Sigmoid colon (tissue), 6 donors: ENCODE measurements at regions not wholly inside any gene's neighbourhood (a gene's known extent, or its start where the extent isn't known, plus 50 kb on each side); places are given as distances from the start of the nearest gene placed in this dataset.
A peak's percentile ranks its signal among the peaks of the same experiment; 100 is the strongest.

Experiments used
- DNase-seq: peaks from one replicate; pipeline ENCODE4 v3.0.0-alpha.2; 2019
- H3K27ac ChIP-seq, 4 donors: fragments of 200-600 bp; sonication (generic); one replicate each; pipeline ENCODE4 v1.5.1; 2016 to 2019; ENCODE audit warnings: mild to moderate bottlenecking in 1 of 4
- H3K27me3 ChIP-seq, 3 donors: fragments of 200-600 bp; sonication (generic); one replicate each; pipeline ENCODE4 v1.5.1; 2019; ENCODE audit warnings: mild to moderate bottlenecking in 1 of 3
- H3K36me3 ChIP-seq, 4 donors: fragments of 200-600 bp; sonication (generic); one replicate each; pipeline ENCODE4 v1.5.1; 2016 to 2019
- H3K4me1 ChIP-seq, 4 donors: fragments of 200-600 bp; sonication (generic); one replicate each; pipeline ENCODE4 v1.5.1; 2017 to 2019
- H3K4me3 ChIP-seq, 4 donors: fragments of 200-600 bp; sonication (generic); one replicate each; pipeline ENCODE4 v1.5.1; 2017 to 2019; ENCODE audit warnings: mild to moderate bottlenecking in 2 of 4, moderate library complexity in 1 of 4
- H3K9me3 ChIP-seq, 4 donors: fragments of 200-600 bp in 3 of 4; sonication (generic) in 3 of 4; one replicate each; pipeline versions ENCODE4 v1.5.1 to v1.6.1; 2013 to 2019
- EP300 ChIP-seq, 4 donors: sonication (generic); formaldehyde crosslinking; IDR thresholded peaks; one replicate each; pipeline ENCODE4 v1.6.1; 2017; ENCODE audit warnings: antibody characterized with exemption in 4 of 4
- POLR2A ChIP-seq, 2 donors: fragments of 450-650 bp; IDR thresholded peaks; one replicate each; pipeline ENCODE4 v1.6.1; 2016; ENCODE audit warnings: antibody characterized with exemption in 2 of 2, mild to moderate bottlenecking in 2 of 2, moderate library complexity in 2 of 2
- POLR2AphosphoS5 ChIP-seq, 4 donors: sonication (generic); formaldehyde crosslinking; IDR thresholded peaks; one replicate each; pipeline ENCODE4 v1.6.1; 2017; ENCODE audit warnings: antibody characterized with exemption in 4 of 4
- WGBS, 2 donors: extraction: QIAGEN DNeasy Blood & Tissue Kit; methylation state at CpG; one replicate each; pipeline ENCODE4 v1.1.7; 2013; 5-methylcytosine and 5-hydroxymethylcytosine counted together
- intact Hi-C: fragments of 100-400 bp; cut with DNase I; formaldehyde crosslinking; loops from one replicate; pipeline ENCODE4 v1.15.1; 2023
- TF ChIP-seq, protein P1 (sequence below), 4 experiments: fragments of 450-650 bp in 3 of 4; fragments of 200-600 bp in 1 of 4; IDR thresholded peaks; one replicate each; pipeline ENCODE4 v1.5.1; 2016 to 2019; ENCODE audit warnings: antibody characterized with exemption in 4 of 4, mild to moderate bottlenecking in 3 of 4, moderate library complexity in 2 of 4
- donor health status: healthy with polysubstance abuse.
- donor health status: healthy.

DNA sequence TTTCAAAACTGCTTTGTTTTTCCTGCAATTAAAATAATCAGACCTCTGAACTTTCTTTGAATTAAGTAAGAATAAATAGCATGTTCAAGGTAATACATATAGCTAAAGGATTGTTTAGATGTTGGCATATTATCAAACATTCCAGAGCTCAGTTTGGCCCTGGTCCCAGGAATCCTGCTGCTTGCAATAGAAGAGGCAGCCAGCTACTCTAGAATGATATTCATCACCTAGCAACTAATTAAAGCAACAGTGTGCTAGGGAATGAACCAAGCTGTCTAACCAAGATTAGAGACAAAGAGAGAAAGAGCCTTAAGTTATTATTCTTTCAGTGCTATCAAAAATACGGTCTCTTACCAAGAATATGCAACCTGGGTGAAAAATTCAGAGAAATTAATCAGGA, 460.9 kb downstream of the GABRG1 start:
- no peaks in the 10 kb centered on the region for H3K36me3 ChIP-seq
- no peaks in the 10 kb centered on the region for H3K9me3 ChIP-seq
- peaks cover 0 to 20% (median 16%) of the 10 kb centered on the region in 4 donors for H3K4me1 ChIP-seq
- 15 to 32% methylated on average over 1 of the region's 1 CpG for WGBS, 2 donors
- DNase-seq = no peak
- TF ChIP-seq POLR2AphosphoS5 (IDR thresholded peaks at IDR 0.05) (no peak), POLR2A (IDR thresholded peaks at IDR 0.05) (no peak), EP300 (IDR thresholded peaks at IDR 0.05) (no peak)
- TF ChIP-seq, protein P1, sequence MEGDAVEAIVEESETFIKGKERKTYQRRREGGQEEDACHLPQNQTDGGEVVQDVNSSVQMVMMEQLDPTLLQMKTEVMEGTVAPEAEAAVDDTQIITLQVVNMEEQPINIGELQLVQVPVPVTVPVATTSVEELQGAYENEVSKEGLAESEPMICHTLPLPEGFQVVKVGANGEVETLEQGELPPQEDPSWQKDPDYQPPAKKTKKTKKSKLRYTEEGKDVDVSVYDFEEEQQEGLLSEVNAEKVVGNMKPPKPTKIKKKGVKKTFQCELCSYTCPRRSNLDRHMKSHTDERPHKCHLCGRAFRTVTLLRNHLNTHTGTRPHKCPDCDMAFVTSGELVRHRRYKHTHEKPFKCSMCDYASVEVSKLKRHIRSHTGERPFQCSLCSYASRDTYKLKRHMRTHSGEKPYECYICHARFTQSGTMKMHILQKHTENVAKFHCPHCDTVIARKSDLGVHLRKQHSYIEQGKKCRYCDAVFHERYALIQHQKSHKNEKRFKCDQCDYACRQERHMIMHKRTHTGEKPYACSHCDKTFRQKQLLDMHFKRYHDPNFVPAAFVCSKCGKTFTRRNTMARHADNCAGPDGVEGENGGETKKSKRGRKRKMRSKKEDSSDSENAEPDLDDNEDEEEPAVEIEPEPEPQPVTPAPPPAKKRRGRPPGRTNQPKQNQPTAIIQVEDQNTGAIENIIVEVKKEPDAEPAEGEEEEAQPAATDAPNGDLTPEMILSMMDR (IDR thresholded peaks at IDR 0.05) = no peak
- intact Hi-C loops = no loop called here
- no peaks in the 10 kb centered on the region for H3K27me3 ChIP-seq
- H3K27ac ChIP-seq = peak overlapping the region in 2 of 4 donors; percentile 5 to 18
- no peak overlapping the region for H3K4me3 ChIP-seq

DNA sequence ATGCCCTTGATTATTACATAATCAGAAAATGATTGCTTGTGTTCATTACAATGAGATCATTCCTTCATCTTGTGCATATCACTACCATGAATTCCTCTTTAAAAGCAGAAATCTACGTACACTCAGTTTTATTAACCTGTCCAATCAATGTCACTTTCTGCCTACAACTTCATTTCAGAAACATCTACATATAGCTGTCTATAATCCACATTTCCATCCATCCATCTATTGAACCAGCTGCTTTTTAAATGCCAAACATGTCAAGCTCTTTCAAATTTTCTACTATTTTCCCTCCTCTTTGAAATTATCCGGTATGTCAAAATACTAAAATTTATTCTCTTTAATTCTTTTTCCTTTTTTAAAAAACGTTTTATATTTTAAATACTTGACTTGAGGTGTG, 462.0 kb downstream of the GABRG1 start:
- H3K36me3 ChIP-seq = no peaks in the 10 kb centered on the region
- TF ChIP-seq, protein P1 (IDR thresholded peaks at IDR 0.05) = no peak
- no peak for TF ChIP-seq POLR2AphosphoS5 (IDR thresholded peaks at IDR 0.05)
- intact Hi-C loops = no loop called here
- DNase-seq = no peak
- no peaks in the 10 kb centered on the region for H3K9me3 ChIP-seq
- H3K4me1 ChIP-seq = peaks cover 0 to 20% (median 16%) of the 10 kb centered on the region in 4 donors
- no peaks in the 10 kb centered on the region for H3K27me3 ChIP-seq
- WGBS, 2 donors = 64 to 77% methylated on average over 3 of the region's 3 CpGs
- H3K4me3 ChIP-seq = no peak overlapping the region
- H3K27ac ChIP-seq = no peak overlapping the region

DNA sequence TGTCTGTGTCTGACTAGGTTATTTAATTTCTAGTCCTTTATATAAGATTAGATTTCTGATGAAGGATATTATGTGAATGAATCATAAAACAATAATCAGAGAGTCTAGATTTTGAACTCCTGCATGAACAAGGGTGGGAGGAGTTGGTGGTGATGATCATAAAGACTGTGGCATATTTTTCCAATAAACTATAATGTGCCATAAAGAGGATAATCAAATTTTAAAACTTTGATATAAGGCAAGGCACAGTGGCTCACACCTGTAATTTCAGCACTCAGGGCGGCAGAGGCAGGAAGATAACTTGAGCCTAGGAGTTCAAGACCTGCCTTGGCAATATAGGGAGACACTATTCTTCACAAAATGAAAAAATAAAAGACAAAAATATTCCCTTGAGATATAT, 473.3 kb downstream of the GABRG1 start:
- 16 to 78% methylated on average over 1 of the region's 1 CpG for WGBS, 2 donors
- Histone ChIP-seq H3K4me1 (peaks cover 0 to 7% (median 0%) of the 10 kb centered on the region in 4 donors), H3K27ac (no peak overlapping the region), H3K9me3 (no peaks in the 10 kb centered on the region), H3K4me3 (no peak overlapping the region), H3K36me3 (no peaks in the 10 kb centered on the region), H3K27me3 (no peaks in the 10 kb centered on the region)
- TF ChIP-seq, protein P1 (IDR thresholded peaks at IDR 0.05) = no peak
- TF ChIP-seq POLR2AphosphoS5 (IDR thresholded peaks at IDR 0.05) (no peak), POLR2A (IDR thresholded peaks at IDR 0.05) (no peak), EP300 (IDR thresholded peaks at IDR 0.05) (no peak)
- intact Hi-C loops = no loop called here
- DNase-seq = no peak

DNA sequence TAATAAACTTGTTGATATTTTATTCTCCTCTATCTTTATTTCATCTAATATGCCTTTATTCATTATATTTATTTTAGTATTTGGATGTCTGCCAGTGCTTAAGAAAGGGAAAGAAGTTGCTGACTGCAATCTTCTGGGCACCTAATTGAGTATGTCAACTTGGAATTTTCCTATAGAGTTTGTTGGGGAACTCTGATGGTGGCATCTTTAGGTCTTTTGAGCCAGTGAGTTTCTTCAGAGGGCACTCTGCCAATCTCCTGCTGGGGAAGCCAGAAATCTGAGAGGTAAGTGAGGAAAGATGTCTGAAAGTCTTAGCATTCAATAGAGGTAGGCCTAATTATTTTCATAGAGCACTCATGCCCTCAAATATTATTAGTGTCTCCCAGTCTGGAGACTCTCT, 475.0 kb downstream of the GABRG1 start:
- TF ChIP-seq POLR2AphosphoS5 (IDR thresholded peaks at IDR 0.05) (no peak), EP300 (IDR thresholded peaks at IDR 0.05) (no peak), POLR2A (IDR thresholded peaks at IDR 0.05) (no peak)
- TF ChIP-seq, protein P1 (IDR thresholded peaks at IDR 0.05) = no peak
- Histone ChIP-seq H3K9me3 (no peaks in the 10 kb centered on the region), H3K4me3 (no peak overlapping the region), H3K36me3 (no peaks in the 10 kb centered on the region), H3K27me3 (no peaks in the 10 kb centered on the region), H3K4me1 (peaks cover 0 to 11% (median 0%) of the 10 kb centered on the region in 4 donors), H3K27ac (no peak overlapping the region)
- intact Hi-C loops = no loop called here
- no peak for DNase-seq

DNA sequence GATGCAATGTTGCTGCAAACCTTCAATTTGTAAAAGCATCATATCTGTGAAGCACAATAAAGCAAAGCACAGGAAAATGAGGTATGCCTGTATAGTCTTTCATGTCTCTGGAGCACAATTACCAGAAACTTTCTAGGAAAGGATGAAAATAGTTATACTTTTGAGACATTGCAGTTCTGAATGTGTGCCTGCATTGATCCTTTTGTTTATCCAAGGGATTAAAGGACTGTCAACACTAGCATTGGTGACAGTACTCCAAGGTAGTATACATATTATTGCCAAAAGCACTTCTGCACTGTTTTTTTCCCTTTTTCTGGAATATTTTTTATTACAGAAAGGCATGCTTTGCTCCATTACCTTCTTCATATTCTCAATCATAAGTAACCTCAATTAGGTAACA, 476.0 kb downstream of the GABRG1 start:
- no peaks in the 10 kb centered on the region for H3K36me3 ChIP-seq
- no peaks in the 10 kb centered on the region for H3K9me3 ChIP-seq
- H3K27ac ChIP-seq = no peak overlapping the region
- no peaks in the 10 kb centered on the region for H3K27me3 ChIP-seq
- no peak for DNase-seq
- H3K4me3 ChIP-seq = no peak overlapping the region
- peaks cover 0 to 17% (median 0%) of the 10 kb centered on the region in 4 donors for H3K4me1 ChIP-seq
- TF ChIP-seq, protein P1 (IDR thresholded peaks at IDR 0.05) = no peak
- TF ChIP-seq POLR2AphosphoS5 (IDR thresholded peaks at IDR 0.05) (no peak), EP300 (IDR thresholded peaks at IDR 0.05) (no peak), POLR2A (IDR thresholded peaks at IDR 0.05) (no peak)
- intact Hi-C loops = no loop called here
